ENCODE measurements at regions not wholly inside any gene's neighbourhood (a gene's known extent, or its start where the extent isn't known, plus 50 kb on each side); places are given as distances from the start of the nearest gene placed in this dataset.

GRCh38 chr2:5367321-5367720 lies 324.9 kb upstream of the SOX11 start:
- Mint-ChIP-seq H3K27me3 (ENCODE audit: unreplicated experiment) (peaks cover 4% of the 10 kb centered on the region), H3K27ac (ENCODE audit: unreplicated experiment) (no peak overlapping the region), H3K4me3 (ENCODE audit: unreplicated experiment) (no peak overlapping the region), H3K9me3 (ENCODE audit: unreplicated experiment) (no peaks in the 10 kb centered on the region), H3K36me3 (ENCODE audit: unreplicated experiment) (no peaks in the 10 kb centered on the region), H3K4me1 (ENCODE audit: unreplicated experiment) (peaks cover 4% of the 10 kb centered on the region)
- no peak for TF ChIP-seq CTCF (IDR thresholded peaks at IDR 0.05)
- no peak for DNase-seq (ENCODE audit: extremely low spot score, unreplicated experiment)

- no peak for DNase-seq (ENCODE audit: extremely low spot score, unreplicated experiment)
- Mint-ChIP-seq H3K36me3 (ENCODE audit: unreplicated experiment) (no peaks in the 10 kb centered on the region), H3K4me1 (ENCODE audit: unreplicated experiment) (peaks cover 6% of the 10 kb centered on the region), H3K4me3 (ENCODE audit: unreplicated experiment) (no peak overlapping the region), H3K27me3 (ENCODE audit: unreplicated experiment) (peaks cover 7% of the 10 kb centered on the region), H3K27ac (ENCODE audit: unreplicated experiment) (no peak overlapping the region), H3K9me3 (ENCODE audit: unreplicated experiment) (no peaks in the 10 kb centered on the region)
- TF ChIP-seq CTCF (IDR thresholded peaks at IDR 0.05): no peak
Measured at GRCh38 chr2:5368263-5368662, 323.9 kb upstream of the SOX11 start.

GRCh38 chr2:5369510-5369909 lies 322.7 kb upstream of the SOX11 start:
- H3K27ac Mint-ChIP-seq (ENCODE audit: unreplicated experiment): no peak overlapping the region
- H3K9me3 Mint-ChIP-seq (ENCODE audit: unreplicated experiment): no peaks in the 10 kb centered on the region
- H3K4me1 Mint-ChIP-seq (ENCODE audit: unreplicated experiment): peaks cover 7% of the 10 kb centered on the region
- no peak for DNase-seq (ENCODE audit: extremely low spot score, unreplicated experiment)
- no peaks in the 10 kb centered on the region for H3K36me3 Mint-ChIP-seq (ENCODE audit: unreplicated experiment)
- TF ChIP-seq CTCF (IDR thresholded peaks at IDR 0.05): no peak
- no peak overlapping the region for H3K4me3 Mint-ChIP-seq (ENCODE audit: unreplicated experiment)
- peaks cover 8% of the 10 kb centered on the region for H3K27me3 Mint-ChIP-seq (ENCODE audit: unreplicated experiment)

GRCh38 chr2:5370158-5370557 lies 322.0 kb upstream of the SOX11 start:
- H3K27ac Mint-ChIP-seq (ENCODE audit: unreplicated experiment): no peak overlapping the region
- H3K36me3 Mint-ChIP-seq (ENCODE audit: unreplicated experiment): no peaks in the 10 kb centered on the region
- no peak for TF ChIP-seq CTCF (IDR thresholded peaks at IDR 0.05)
- no peaks in the 10 kb centered on the region for H3K9me3 Mint-ChIP-seq (ENCODE audit: unreplicated experiment)
- H3K4me3 Mint-ChIP-seq (ENCODE audit: unreplicated experiment): no peak overlapping the region
- no peak for DNase-seq (ENCODE audit: extremely low spot score, unreplicated experiment)
- peaks cover 10% of the 10 kb centered on the region for H3K27me3 Mint-ChIP-seq (ENCODE audit: unreplicated experiment)
- H3K4me1 Mint-ChIP-seq (ENCODE audit: unreplicated experiment): peaks cover 7% of the 10 kb centered on the region

- Mint-ChIP-seq H3K4me1 (ENCODE audit: unreplicated experiment) (peaks cover 3% of the 10 kb centered on the region), H3K9me3 (ENCODE audit: unreplicated experiment) (no peaks in the 10 kb centered on the region), H3K27me3 (ENCODE audit: unreplicated experiment) (peaks cover 10% of the 10 kb centered on the region), H3K27ac (ENCODE audit: unreplicated experiment) (no peak overlapping the region), H3K36me3 (ENCODE audit: unreplicated experiment) (no peaks in the 10 kb centered on the region), H3K4me3 (ENCODE audit: unreplicated experiment) (no peak overlapping the region)
- TF ChIP-seq CTCF (IDR thresholded peaks at IDR 0.05): no peak
- DNase-seq (ENCODE audit: extremely low spot score, unreplicated experiment): no peak
Measured at GRCh38 chr2:5372141-5372540, 320.0 kb upstream of the SOX11 start.

All from osteocyte (in vitro differentiated cells).